Liver (tissue), 3 donors: ENCODE measurements at regions not wholly inside any gene's neighbourhood (a gene's known extent, or its start where the extent isn't known, plus 50 kb on each side); places are given as distances from the start of the nearest gene placed in this dataset.

Experiments used
- ATF3 ChIP-seq: IDR thresholded peaks from 2 replicates; pipeline ENCODE4 v1.6.1; 2016; ENCODE audit warnings: antibody characterized with exemption
- CTCF ChIP-seq: fragments of 150-350 bp; IDR thresholded peaks from 2 replicates; pipeline ENCODE4 v1.5.1; 2017; ENCODE audit warnings: improper control_type of control experiment, low read depth, low read length; ENCODE audit not compliant: missing input control
- HNF4G ChIP-seq: IDR thresholded peaks from 2 replicates; pipeline ENCODE4 v1.6.1; 2016; ENCODE audit warnings: antibody characterized with exemption
- NR2F2 ChIP-seq: IDR thresholded peaks from 2 replicates; pipeline ENCODE4 v1.6.1; 2016; ENCODE audit warnings: antibody characterized with exemption
- TAF1 ChIP-seq: conservative IDR thresholded peaks from 2 replicates; pipeline ENCODE4 v1.6.1; 2016; ENCODE audit warnings: antibody characterized with exemption, mild to moderate bottlenecking
- donor health status: healthy.
- donor health status: healthy.

- TF ChIP-seq ATF3 = no peak
- no peak for TF ChIP-seq TAF1
- no peak for TF ChIP-seq CTCF
- no peak for TF ChIP-seq NR2F2
- TF ChIP-seq HNF4G = no peak
Measured at GRCh38 chr9:10700915-10701314, 88.1 kb upstream of the PTPRD start.
